OCI-LY1 (cell line): ENCODE measurements at regions not wholly inside any gene's neighbourhood (a gene's known extent, or its start where the extent isn't known, plus 50 kb on each side); places are given as distances from the start of the nearest gene placed in this dataset.

ENCODE experiments used
- H2AFZ ChIP-seq: fragments of 200-600 bp; sonication (generic), shearing (Covaris generic); 2 replicates; pipeline ENCODE4 v1.6.0; 2014; ENCODE audit warnings: antibody characterized with exemption, mild to moderate bottlenecking, low read length
- H3F3A ChIP-seq: fragments of 200-600 bp; sonication (generic), shearing (Covaris generic); 2 replicates; pipeline ENCODE4 v1.6.0; 2014; ENCODE audit warnings: mild to moderate bottlenecking, antibody characterized with exemption, low read length, moderate library complexity; ENCODE audit not compliant: insufficient read depth
- H3K27ac ChIP-seq: fragments of 200-600 bp; sonication (generic); 2 replicates; pipeline ENCODE4 v1.5.1; 2014; ENCODE audit warnings: low read length, mixed run types, mild to moderate bottlenecking, low read depth; ENCODE audit not compliant: poor library complexity, severe bottlenecking
- H3K27me3 ChIP-seq: fragments of 200-600 bp; sonication (generic); 2 replicates; pipeline ENCODE4 v1.6.0; 2014; ENCODE audit warnings: antibody characterized with exemption, mild to moderate bottlenecking, low read length, moderate library complexity; ENCODE audit not compliant: insufficient read depth
- H3K36me3 ChIP-seq: fragments of 200-600 bp; sonication (generic); 2 replicates; pipeline ENCODE4 v1.6.1; 2014; ENCODE audit warnings: mild to moderate bottlenecking, antibody characterized with exemption, low read length, moderate library complexity, mixed read lengths; ENCODE audit not compliant: insufficient read depth
- H3K4me1 ChIP-seq: fragments of 200-600 bp; sonication (generic); 2 replicates; pipeline ENCODE4 v1.5.1; 2014; ENCODE audit warnings: mild to moderate bottlenecking, low read length, moderate library complexity; ENCODE audit not compliant: insufficient read depth, severe bottlenecking
- H3K4me2 ChIP-seq: fragments of 200-600 bp; sonication (generic), shearing (Covaris generic); 2 replicates; pipeline ENCODE4 v1.6.1; 2014; ENCODE audit warnings: low read length
- H3K4me3 ChIP-seq: fragments of 200-600 bp; sonication (generic); 2 replicates; pipeline ENCODE4 v1.5.1; 2014; ENCODE audit warnings: low read length, low read depth, mild to moderate bottlenecking, mixed read lengths; ENCODE audit not compliant: poor library complexity, severe bottlenecking
- H3K79me2 ChIP-seq: fragments of 200-600 bp; shearing (Covaris generic); 2 replicates; pipeline ENCODE4 v1.6.1; 2016; ENCODE audit warnings: mixed run types, low read length, mixed read lengths; ENCODE audit not compliant: insufficient read depth
- H3K9ac ChIP-seq: fragments of 200-600 bp; sonication (generic), shearing (Covaris generic); 2 replicates; pipeline ENCODE4 v1.6.1; 2014; ENCODE audit warnings: mild to moderate bottlenecking, low read length, mixed read lengths
- H3K9me2 ChIP-seq: fragments of 200-600 bp; sonication (generic), shearing (Covaris generic); 2 replicates; pipeline ENCODE4 v1.6.1; 2014; ENCODE audit warnings: low read depth, mild to moderate bottlenecking, low read length, mixed read lengths
- H3K9me3 ChIP-seq: fragments of 200-600 bp; shearing (Covaris generic); 2 replicates; pipeline ENCODE4 v1.6.1; 2014; ENCODE audit warnings: low read length, mixed read lengths
- H4K20me1 ChIP-seq: fragments of 200-600 bp; sonication (generic), shearing (Covaris generic); 2 replicates; pipeline ENCODE4 v1.6.0; 2016; ENCODE audit warnings: mild to moderate bottlenecking, low read length; ENCODE audit not compliant: insufficient read depth
- CTCF ChIP-seq: fragments of 200-600 bp; sonication (generic), shearing (Covaris generic); IDR thresholded peaks from 2 replicates; pipeline ENCODE4 v1.5.1; 2017; ENCODE audit warnings: mild to moderate bottlenecking, antibody characterized with exemption, low read length, moderate library complexity, mixed read lengths
- EZH2 ChIP-seq: fragments of 200-600 bp; sonication (generic), shearing (Covaris generic); IDR thresholded peaks from 2 replicates; pipeline ENCODE4 v1.8.0; 2017; ENCODE audit warnings: borderline replicate concordance, mixed run types, mild to moderate bottlenecking, antibody characterized with exemption, low read length, moderate library complexity, mixed read lengths

GRCh38 chr9:23483566-23483965, 342.5 kb downstream of the ELAVL2 start:
- no peaks in the 10 kb centered on the region for H4K20me1 ChIP-seq
- H3K4me3 ChIP-seq, result no peak overlapping the region
- H3K36me3 ChIP-seq, result no peaks in the 10 kb centered on the region

GRCh38 chr9:23492126-23493002, 333.7 kb downstream of the ELAVL2 start:
- Histone ChIP-seq H3K79me2 (no peaks in the 10 kb centered on the region), H3K9ac (no peak overlapping the region), H2AFZ (no peak overlapping the region), H3K4me1 (no peaks in the 10 kb centered on the region), H3K27ac (no peak overlapping the region), H3K4me2 (no peak overlapping the region), H3K4me3 (no peak overlapping the region), H3K27me3 (no peaks in the 10 kb centered on the region), H4K20me1 (no peaks in the 10 kb centered on the region), H3K36me3 (no peaks in the 10 kb centered on the region), H3F3A (no peaks in the 10 kb centered on the region), H3K9me2 (no peaks in the 10 kb centered on the region), H3K9me3 (no peaks in the 10 kb centered on the region)
- TF ChIP-seq CTCF (peak; percentile 64), EZH2 (no peak)

More at GRCh38 chr9:23483566-23483965, 342.5 kb downstream of the ELAVL2 start:
- H2AFZ ChIP-seq, result no peak overlapping the region
- H3K4me2 ChIP-seq, result no peak overlapping the region
- H3K4me1 ChIP-seq, result no peaks in the 10 kb centered on the region
- no peaks in the 10 kb centered on the region for H3F3A ChIP-seq
- H3K79me2 ChIP-seq, result no peaks in the 10 kb centered on the region
- H3K9me3 ChIP-seq, result no peaks in the 10 kb centered on the region
- TF ChIP-seq CTCF (no peak), EZH2 (no peak)
- H3K9me2 ChIP-seq, result no peaks in the 10 kb centered on the region
- H3K27ac ChIP-seq, result no peak overlapping the region
- H3K27me3 ChIP-seq, result no peaks in the 10 kb centered on the region
- H3K9ac ChIP-seq, result no peak overlapping the region

- no peak overlapping the region for H3K4me2 ChIP-seq
- H3K79me2 ChIP-seq, result no peaks in the 10 kb centered on the region
- no peaks in the 10 kb centered on the region for H3K9me3 ChIP-seq
- H3K27me3 ChIP-seq, result no peaks in the 10 kb centered on the region
- no peaks in the 10 kb centered on the region for H3K9me2 ChIP-seq
- no peaks in the 10 kb centered on the region for H3K4me1 ChIP-seq
- no peak overlapping the region for H3K27ac ChIP-seq
- no peaks in the 10 kb centered on the region for H3F3A ChIP-seq
- H3K4me3 ChIP-seq, result no peak overlapping the region
- no peaks in the 10 kb centered on the region for H4K20me1 ChIP-seq
- no peak overlapping the region for H2AFZ ChIP-seq
- no peaks in the 10 kb centered on the region for H3K36me3 ChIP-seq
- no peak for TF ChIP-seq EZH2
- TF ChIP-seq CTCF, result no peak
- H3K9ac ChIP-seq, result no peak overlapping the region
Measured at GRCh38 chr9:23493219-23493618, 332.8 kb downstream of the ELAVL2 start.
